HG03520 (cell line): ENCODE measurements at regions not wholly inside any gene's neighbourhood (a gene's known extent, or its start where the extent isn't known, plus 50 kb on each side); places are given as distances from the start of the nearest gene placed in this dataset.
"Not testable (repeated sequence)": the region's sequence is repeated elsewhere in the genome, so short reads cannot be mapped to it uniquely, and the experiment has no call there.

Experiments used
- ATAC-seq: cut with Tn5 transposase; IDR thresholded peaks from one replicate; pipeline ENCODE4 v1.9.1; 2021; ENCODE audit warnings: mild to moderate bottlenecking, moderate library complexity; ENCODE audit not compliant: unreplicated experiment

- ATAC-seq = no peak
These were observed 426.7 kb upstream of the PMFBP1 start for GRCh38 chr16:72598696-72599095.

GRCh38 chr16:72597938-72598337 is 426.0 kb upstream of the PMFBP1 start:
- no peak for ATAC-seq

- ATAC-seq = no peak
These were observed 424.4 kb upstream of the PMFBP1 start for GRCh38 chr16:72596373-72596772.

- peak; percentile 83 for ATAC-seq
These were observed 418.4 kb upstream of the PMFBP1 start for GRCh38 chr16:72590151-72590937.

- ATAC-seq = no peak
These were observed 416.6 kb upstream of the PMFBP1 start for GRCh38 chr16:72588551-72588950.

GRCh38 chr16:72578061-72578460 is 406.1 kb upstream of the PMFBP1 start:
- ATAC-seq = not testable (repeated sequence)

GRCh38 chr16:72576189-72576588 is 404.2 kb upstream of the PMFBP1 start:
- ATAC-seq = no peak

GRCh38 chr16:72569677-72570076 is 397.7 kb upstream of the PMFBP1 start:
- no peak for ATAC-seq

GRCh38 chr16:72568502-72568901 is 396.5 kb upstream of the PMFBP1 start:
- no peak for ATAC-seq

- ATAC-seq = no peak
These were observed 394.2 kb upstream of the PMFBP1 start for GRCh38 chr16:72566174-72566573.

GRCh38 chr16:72565106-72565505 is 393.2 kb upstream of the PMFBP1 start:
- ATAC-seq = no peak

GRCh38 chr16:72560617-72561016 is 388.7 kb upstream of the PMFBP1 start:
- no peak for ATAC-seq

GRCh38 chr16:72558501-72558900 is 386.5 kb upstream of the PMFBP1 start:
- no peak for ATAC-seq

GRCh38 chr16:72554935-72555334 is 383.0 kb upstream of the PMFBP1 start:
- no peak for ATAC-seq

GRCh38 chr16:72552654-72553053 is 380.7 kb upstream of the PMFBP1 start:
- no peak for ATAC-seq

GRCh38 chr16:72551649-72552048 is 379.7 kb upstream of the PMFBP1 start:
- ATAC-seq = no peak

- no peak for ATAC-seq
These were observed 377.9 kb upstream of the PMFBP1 start for GRCh38 chr16:72549878-72550277.

- ATAC-seq = no peak
These were observed 370.1 kb upstream of the PMFBP1 start for GRCh38 chr16:72542102-72542501.

GRCh38 chr16:72537664-72538063 is 365.7 kb upstream of the PMFBP1 start:
- no peak for ATAC-seq

GRCh38 chr16:72536723-72537435 is 364.9 kb upstream of the PMFBP1 start:
- no peak for ATAC-seq

- ATAC-seq = no peak
These were observed 361.0 kb upstream of the PMFBP1 start for GRCh38 chr16:72532906-72533410.

GRCh38 chr16:72530434-72530833 is 358.5 kb upstream of the PMFBP1 start:
- no peak for ATAC-seq
